GM03348 (cell line): ENCODE measurements at regions not wholly inside any gene's neighbourhood (a gene's known extent, or its start where the extent isn't known, plus 50 kb on each side); places are given as distances from the start of the nearest gene placed in this dataset.
"Not testable (repeated sequence)": the region's sequence is repeated elsewhere in the genome, so short reads cannot be mapped to it uniquely, and the experiment has no call there.

Experiments
- DNase-seq: peaks from one replicate; pipeline ENCODE4 v3.0.0; 2012; ENCODE audit warnings: low spot score

DNA sequence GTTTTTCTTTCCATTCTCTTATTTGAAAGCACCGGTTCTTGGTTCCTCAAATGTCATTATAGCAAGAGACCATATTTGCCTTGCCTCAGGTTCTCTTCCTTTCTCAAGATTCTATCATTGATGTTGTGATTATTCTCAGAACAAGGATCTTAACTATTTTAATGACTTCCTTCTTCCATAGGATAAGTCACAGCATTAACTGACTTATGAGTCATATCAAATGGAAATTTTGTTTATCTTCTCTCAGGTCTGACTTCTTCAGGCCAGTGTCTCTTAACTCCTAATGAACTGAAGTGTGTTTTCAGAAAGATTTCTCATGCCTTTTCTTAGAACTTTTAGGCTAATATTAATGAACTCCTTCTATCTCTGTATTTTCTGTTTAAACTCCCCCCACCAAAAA is 794.6 kb upstream of the LRRN3 start:
- no peak for DNase-seq

- DNase-seq, result no peak
Measured at GRCh38 chr7:110307776-110308175, 783.2 kb upstream of the LRRN3 start.

DNA sequence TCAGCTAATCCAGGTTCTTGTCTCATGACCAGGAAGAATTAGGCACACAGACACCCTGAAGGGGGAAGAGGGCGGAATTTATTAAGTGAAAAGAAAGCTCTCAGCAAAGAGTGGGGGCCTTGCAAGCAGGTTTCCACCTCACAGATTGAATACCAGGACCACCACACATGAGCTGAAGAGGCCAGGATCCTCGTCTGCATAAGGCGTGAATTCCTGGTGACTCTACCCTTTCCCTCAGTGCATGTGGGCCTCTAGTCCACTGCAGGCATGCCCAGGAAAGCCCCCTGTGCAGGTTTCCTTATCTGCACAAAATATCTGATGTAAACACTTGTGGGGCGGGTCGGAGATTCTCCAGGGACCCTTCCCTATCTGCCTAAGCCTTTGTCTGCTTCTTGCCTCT is 782.1 kb upstream of the LRRN3 start:
- DNase-seq, result no peak

- DNase-seq, result no peak
Measured at GRCh38 chr7:110309941-110310340, 781.0 kb upstream of the LRRN3 start.

- no peak for DNase-seq
Measured at GRCh38 chr7:110311556-110311955, 779.4 kb upstream of the LRRN3 start.

DNA sequence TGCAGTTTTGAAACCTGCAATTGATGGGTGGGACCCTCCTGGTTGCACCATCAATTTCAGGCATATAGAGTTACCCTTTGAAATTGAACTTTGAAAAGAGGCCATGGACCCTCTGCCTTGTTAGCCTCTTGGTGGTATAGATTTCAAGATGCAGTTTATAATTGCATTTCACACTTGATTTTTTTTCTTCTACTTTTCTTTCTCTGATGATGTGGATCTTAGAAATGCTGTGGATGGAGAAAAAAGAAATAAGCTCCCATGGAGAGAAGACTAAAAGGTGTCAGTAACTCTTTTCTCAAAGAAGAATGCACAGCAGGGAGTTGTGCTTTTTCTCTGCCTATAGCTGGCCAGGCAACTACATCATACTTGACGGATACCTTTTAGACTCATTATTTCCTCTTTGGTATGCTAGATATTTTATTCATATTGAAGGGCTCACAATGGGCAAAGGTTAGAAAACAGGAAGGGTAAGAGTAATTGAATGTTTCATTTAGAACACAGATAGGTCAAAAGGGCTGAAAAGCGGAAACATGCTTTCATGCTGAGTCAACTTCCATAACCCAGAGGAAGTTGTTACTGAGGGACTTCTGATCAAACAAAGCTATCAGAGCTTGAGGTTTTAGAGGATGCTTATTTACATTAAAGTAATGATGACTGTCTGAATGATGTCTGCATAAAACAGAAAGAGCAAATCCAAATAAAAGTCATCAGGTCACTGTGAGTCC is 773.2 kb upstream of the LRRN3 start:
- no peak for DNase-seq

DNA sequence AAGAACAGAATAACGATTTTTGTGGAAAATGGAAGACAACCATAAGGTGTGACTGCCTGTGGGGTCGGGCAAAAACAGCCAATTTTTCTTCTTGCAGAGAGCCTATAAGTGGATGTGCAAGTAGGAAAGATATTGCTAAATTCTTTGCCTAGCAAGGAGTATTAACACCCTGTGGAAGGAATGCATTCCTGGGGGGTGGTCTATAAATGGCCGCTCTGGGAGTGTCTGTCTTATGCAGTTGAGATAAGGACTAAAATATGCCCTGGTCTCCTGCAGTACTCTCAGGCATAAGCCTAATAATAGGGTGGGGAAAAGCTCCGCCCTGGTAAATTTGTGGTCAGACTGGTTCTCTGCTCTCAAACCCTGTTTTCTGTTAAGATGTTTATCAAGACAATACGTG is 770.6 kb upstream of the LRRN3 start:
- DNase-seq, result not testable (repeated sequence)

DNA sequence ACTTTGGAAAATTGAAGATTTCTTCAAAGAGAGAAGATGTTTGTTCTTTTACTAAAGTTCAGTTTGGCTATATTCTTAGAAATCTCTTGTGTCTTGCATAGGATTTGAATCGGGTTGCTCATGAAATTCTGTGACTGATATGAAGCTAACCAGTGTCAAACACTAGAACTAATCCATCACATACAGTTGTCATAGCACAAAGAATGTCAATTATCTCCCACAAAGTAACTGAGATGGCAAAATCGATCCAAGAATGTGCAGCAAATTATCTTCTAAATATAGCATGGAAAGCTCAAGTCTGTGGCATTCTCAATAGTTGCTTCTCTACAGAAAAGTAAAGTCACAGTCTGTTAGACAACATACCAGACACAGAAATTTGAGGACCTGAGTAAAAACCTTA is 768.1 kb upstream of the LRRN3 start:
- no peak for DNase-seq

GRCh38 chr7:110326966-110327365 is 764.0 kb upstream of the LRRN3 start:
- no peak for DNase-seq

DNA sequence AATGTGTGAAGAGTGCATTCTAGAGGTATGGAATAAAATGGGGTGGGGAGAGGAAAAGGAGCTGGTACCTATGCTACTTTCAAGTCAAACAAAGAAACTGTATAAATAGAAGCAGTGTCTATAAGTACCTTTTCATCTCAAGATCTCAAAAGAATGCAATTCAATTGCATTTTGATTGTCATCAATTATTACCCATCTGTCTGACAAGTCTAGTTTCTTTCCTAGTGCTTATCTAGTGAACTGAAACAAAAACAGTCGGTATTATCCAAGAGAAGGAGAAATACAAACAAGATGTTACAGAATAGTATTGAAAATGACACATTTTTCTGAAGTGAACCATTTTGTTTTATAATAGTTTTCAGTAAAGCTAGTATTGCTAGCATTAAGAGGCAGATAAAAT is 754.5 kb upstream of the LRRN3 start:
- no peak for DNase-seq

DNA sequence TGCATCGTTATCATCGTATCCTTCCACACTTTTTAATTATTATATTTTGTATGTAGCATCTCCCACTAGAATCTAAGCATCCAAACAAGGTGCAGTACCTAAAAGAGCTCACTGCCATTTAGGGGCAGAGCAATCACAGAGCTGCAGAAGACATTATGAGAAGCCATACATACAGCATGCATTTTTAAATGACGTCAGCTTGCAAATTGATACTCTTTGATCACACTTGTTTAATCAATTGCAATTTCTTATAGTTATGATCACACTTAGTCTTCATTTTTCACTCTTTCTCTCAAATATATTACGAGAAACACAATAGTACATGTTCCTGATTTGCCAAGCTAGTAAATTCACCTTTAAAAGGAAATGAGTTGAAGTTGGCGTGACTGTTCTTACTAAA is 753.3 kb upstream of the LRRN3 start:
- no peak for DNase-seq

DNA sequence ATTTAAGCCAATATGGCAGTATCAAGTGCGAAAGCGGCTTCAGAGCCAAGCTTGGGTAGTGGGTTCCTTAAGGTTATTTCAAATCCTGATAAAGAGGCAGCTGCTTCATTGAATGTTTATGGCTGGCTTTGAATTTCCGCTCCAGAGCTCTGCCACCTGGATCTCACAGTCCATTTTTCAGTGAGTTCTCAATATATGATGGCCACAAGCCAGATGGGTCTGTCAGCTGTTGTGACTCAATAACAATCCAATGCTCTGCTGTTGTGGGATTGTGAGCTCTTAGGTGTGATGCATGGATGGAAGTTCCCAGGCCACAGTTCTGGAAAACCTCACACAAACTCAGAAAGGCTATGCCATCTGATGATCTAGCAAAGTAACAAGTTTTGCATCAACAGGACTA is 743.8 kb upstream of the LRRN3 start:
- DNase-seq, result no peak

DNA sequence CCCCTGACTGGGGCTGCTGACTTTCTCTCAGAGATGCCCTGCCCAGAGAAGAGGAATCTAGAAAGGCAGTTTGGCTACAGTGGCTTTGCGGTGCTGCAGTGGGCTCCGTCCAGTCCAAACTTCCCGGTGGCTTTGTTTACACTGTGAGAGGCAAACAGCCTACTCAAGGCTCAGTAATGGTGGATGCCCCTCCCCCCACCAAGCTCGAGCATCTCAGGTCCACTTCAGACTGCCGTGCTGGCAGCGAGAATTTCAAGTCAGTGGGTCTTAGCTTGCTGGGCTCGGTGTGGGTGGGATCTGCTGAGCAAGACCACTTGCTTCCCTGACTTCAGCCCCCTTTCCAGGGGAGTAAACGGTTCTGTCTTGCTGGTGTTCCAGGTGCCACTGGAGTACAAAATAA is 734.5 kb upstream of the LRRN3 start:
- DNase-seq, result no peak

DNA sequence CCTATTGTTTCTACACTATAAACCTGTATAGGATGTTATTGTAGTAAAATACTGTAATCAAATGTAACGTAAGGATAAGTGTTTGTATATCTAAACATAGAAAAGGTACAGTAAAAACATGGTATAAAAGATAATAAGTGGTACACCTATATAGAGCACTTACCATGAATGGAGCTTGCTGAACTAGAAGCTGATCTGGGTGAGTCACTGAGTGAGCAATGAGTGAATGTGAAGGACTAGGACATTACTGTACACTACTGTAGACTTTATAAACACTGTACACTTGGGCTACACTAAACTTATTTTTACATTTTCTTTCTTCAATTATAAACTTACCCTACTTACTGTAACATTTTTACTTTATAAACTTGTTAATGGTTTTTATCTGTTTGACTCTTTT is 732.9 kb upstream of the LRRN3 start:
- DNase-seq, result no peak

- no peak for DNase-seq
Measured at GRCh38 chr7:110371709-110372108, 719.2 kb upstream of the LRRN3 start.

DNA sequence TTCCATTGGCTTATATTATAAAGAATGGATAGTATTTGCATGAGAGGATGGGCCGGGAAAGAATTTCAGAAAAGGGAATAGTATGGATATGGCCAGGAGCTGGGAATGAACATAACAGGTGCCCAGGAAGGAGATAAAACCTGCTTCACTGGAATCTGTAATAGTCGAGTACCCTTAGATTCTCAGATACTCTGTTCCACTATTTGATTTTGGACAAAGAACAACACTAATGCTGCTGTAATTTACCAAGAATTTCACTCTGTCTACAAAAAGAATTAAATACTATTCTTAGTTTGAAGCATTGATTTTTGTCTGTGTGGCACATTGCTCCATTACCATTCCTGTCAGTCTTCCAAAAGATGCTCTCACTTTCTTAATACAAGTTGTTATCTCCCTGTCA is 718.2 kb upstream of the LRRN3 start:
- DNase-seq, result no peak

DNA sequence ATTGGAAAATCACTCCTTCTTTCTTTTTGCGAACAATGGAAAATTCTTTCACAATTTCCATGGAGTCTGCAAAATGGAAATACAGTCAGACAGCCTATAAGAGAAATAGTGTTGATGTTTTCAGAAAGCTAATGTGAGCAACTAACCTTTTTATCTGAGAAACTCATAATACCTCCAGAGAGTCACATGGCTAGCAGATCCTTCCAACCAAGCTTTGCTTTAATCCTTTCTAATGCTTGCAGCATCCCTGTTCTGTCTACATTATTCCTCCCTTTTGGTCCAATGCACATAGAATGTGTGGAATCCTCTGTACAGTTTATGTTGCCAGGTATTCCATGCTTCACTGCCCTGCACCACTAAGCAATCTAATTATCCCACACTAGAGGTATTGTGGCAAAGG is 717.5 kb upstream of the LRRN3 start:
- no peak for DNase-seq

DNA sequence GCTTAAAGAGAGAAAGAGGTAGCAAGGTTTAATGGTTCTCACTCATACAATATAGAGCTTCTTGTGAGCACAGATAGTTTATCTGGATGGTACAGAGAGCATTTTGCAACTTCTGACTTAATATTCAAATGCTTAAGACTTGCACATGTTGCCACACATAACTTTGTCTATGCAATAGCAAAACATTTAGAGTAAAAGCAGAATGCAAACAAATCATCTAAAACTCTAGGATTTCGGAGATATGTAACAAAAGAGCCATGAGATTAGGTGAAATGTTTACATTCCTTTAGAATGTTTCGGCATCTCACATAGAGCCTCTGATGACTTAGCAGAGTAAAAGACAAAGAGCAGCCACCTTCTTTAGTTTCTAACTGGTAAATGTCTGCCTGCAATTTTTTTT is 717.1 kb upstream of the LRRN3 start:
- DNase-seq, result no peak

DNA sequence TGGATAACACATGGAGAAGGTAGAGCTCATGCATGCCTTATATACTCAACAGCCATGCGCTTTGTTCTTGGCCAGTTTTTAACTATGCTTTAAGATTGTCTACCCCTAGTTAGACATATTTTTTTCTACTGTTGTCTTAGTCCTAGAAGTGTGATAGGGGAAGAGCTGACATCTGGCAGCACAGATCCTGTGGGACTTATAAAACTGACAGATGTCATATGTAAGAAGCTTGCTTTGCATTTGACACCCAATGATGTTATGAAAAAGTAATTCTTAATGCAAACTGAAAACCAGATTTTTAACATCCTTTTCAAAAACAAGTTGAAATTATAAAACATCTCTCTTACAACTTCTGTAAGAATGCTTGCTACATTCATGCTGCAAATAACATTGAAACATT is 715.9 kb upstream of the LRRN3 start:
- no peak for DNase-seq

DNA sequence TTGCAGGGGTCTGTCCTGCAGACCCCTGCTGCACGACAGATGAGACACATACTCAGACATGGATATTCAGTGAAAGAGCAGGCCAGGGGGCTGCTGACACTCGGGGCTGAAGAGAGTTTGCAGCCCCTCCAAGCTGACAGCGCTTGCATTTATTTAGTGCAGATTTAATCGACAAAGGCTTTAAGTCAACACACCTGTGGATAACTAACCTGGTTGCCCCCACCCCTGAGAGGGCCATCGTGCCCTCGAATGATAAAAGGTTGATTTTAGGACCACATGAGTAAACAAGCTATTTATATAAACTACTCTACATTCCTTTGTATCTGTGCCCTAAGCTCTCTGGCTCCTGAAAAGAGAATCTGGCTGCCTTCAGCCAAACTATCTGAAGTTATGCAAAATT is 708.2 kb upstream of the LRRN3 start:
- no peak for DNase-seq

- DNase-seq, result no peak
Measured at GRCh38 chr7:110386006-110386405, 704.9 kb upstream of the LRRN3 start.

DNA sequence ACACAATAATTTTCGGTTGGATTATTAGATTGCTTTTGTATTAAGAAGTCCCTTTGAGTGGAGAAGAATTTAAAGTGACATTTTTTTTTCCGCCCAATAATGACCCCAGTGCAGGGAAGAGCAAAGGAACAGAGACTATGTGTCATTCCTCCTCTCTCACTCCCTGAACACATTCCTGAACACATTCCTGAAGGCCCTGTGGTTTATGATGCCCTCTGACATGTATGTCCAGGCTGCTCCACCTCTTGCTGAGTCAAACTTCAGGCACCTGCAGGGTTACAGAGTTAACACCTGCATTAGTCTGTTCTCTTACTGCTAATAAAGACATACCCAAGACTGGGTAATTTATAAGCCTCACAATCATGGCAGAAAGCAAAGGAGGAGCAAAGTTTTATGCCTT is 704.0 kb upstream of the LRRN3 start:
- DNase-seq, result peak; percentile 4

DNA sequence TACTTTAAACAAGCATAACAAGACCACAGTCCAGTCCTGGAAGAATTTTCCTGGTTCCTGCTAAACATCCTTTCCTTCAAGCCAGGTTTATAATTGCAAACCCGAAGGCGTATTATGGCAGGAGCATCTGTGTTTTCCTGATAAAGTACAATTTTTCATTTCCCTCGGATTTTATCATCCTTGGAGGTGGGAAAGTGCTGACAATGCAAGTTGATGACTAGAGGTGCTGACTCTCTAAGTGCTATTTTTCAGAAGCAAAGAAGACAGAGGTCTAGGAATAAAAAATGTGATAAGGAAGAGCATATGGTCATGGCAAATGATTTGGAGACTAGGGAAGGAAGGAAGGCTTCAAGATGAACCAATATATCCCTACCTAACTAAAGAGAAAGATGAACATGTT is 703.2 kb upstream of the LRRN3 start:
- DNase-seq, result no peak

- DNase-seq, result no peak
Measured at GRCh38 chr7:110388457-110388856, 702.5 kb upstream of the LRRN3 start.

GRCh38 chr7:110396021-110396420 is 694.9 kb upstream of the LRRN3 start:
- no peak for DNase-seq
